GM23338 (cell line): ENCODE measurements at regions not wholly inside any gene's neighbourhood (a gene's known extent, or its start where the extent isn't known, plus 50 kb on each side); places are given as distances from the start of the nearest gene placed in this dataset.

Experiments used
- CREB1 ChIP-seq: fragments of 250-450 bp; sonication (Bioruptor Pico); IDR thresholded peaks from 2 replicates; pipeline ENCODE4 v1.5.0; 2020; ENCODE audit warnings: low read depth, mild to moderate bottlenecking, moderate library complexity
- EZH2 ChIP-seq: fragments of 200-600 bp; sonication (generic); IDR thresholded peaks from one replicate; pipeline ENCODE4 v1.8.0; 2017; ENCODE audit warnings: antibody characterized with exemption, mild to moderate bottlenecking, low read depth; ENCODE audit not compliant: unreplicated experiment
- EZH2phosphoT487 ChIP-seq: fragments of 200-600 bp; sonication (generic); IDR thresholded peaks from one replicate; pipeline ENCODE4 v1.8.1; 2018; ENCODE audit warnings: antibody characterized with exemption; ENCODE audit not compliant: unreplicated experiment
- NANOG ChIP-seq: IDR thresholded peaks from 2 replicates; pipeline ENCODE4 v1.6.1; 2016; ENCODE audit warnings: antibody characterized with exemption, borderline replicate concordance
- POLR2AphosphoS5 ChIP-seq: IDR thresholded peaks from 2 replicates; pipeline ENCODE4 v1.6.1; 2016; ENCODE audit warnings: antibody characterized with exemption, low read depth
- ZNF331 ChIP-seq: fragments of 250-450 bp; sonication (Bioruptor Pico); IDR thresholded peaks from 2 replicates; pipeline ENCODE4 v1.5.0; 2020; ENCODE audit warnings: low read depth, mild to moderate bottlenecking, moderate library complexity
- TF ChIP-seq, protein P1 (sequence below), 2 experiments: fragments of 200-600 bp in 1 of 2; sonication (generic) in 1 of 2; conservative IDR thresholded peaks; 2 replicates each; pipeline versions ENCODE4 v1.5.1 to v1.6.1; 2016 to 2017; ENCODE audit warnings: antibody characterized with exemption in 2 of 2, low read depth in 2 of 2, mild to moderate bottlenecking in 2 of 2, moderate library complexity in 1 of 2
- TF ChIP-seq, protein P2 (sequence below): IDR thresholded peaks from one replicate; pipeline ENCODE4 v1.6.1; 2018; ENCODE audit warnings: antibody characterized with exemption; ENCODE audit not compliant: unreplicated experiment

DNA sequence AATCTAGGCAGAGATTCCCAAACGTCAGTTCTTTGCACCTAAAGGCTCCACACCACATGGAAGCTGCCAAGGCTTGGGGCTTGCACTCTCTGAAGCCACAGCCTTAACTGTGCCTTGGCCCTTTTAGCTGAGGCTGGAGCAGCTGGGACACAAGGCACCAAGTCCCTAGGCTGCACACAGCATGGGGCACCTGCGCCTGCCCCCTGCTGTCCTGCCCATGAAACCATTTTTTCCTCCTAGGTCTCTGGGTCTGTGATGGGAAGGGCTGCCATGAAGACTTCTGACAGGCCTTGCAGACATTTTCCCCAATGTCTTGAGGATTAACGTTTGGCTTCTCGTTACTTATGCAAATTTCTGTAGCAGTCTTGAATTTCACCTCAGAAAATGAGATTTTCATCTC is 241.5 kb downstream of the OSR1 start:
- TF ChIP-seq, protein P1, sequence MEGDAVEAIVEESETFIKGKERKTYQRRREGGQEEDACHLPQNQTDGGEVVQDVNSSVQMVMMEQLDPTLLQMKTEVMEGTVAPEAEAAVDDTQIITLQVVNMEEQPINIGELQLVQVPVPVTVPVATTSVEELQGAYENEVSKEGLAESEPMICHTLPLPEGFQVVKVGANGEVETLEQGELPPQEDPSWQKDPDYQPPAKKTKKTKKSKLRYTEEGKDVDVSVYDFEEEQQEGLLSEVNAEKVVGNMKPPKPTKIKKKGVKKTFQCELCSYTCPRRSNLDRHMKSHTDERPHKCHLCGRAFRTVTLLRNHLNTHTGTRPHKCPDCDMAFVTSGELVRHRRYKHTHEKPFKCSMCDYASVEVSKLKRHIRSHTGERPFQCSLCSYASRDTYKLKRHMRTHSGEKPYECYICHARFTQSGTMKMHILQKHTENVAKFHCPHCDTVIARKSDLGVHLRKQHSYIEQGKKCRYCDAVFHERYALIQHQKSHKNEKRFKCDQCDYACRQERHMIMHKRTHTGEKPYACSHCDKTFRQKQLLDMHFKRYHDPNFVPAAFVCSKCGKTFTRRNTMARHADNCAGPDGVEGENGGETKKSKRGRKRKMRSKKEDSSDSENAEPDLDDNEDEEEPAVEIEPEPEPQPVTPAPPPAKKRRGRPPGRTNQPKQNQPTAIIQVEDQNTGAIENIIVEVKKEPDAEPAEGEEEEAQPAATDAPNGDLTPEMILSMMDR (conservative IDR thresholded peaks at IDR 0.05; ENCODE audit: low read depth in 2 of 2): no peak
- TF ChIP-seq EZH2 (no peak), EZH2phosphoT487 (no peak), POLR2AphosphoS5 (no peak), CREB1 (CRISPR knock-in tag) (no peak), ZNF331 (CRISPR knock-in tag) (no peak), NANOG (no peak)
- TF ChIP-seq, protein P2, sequence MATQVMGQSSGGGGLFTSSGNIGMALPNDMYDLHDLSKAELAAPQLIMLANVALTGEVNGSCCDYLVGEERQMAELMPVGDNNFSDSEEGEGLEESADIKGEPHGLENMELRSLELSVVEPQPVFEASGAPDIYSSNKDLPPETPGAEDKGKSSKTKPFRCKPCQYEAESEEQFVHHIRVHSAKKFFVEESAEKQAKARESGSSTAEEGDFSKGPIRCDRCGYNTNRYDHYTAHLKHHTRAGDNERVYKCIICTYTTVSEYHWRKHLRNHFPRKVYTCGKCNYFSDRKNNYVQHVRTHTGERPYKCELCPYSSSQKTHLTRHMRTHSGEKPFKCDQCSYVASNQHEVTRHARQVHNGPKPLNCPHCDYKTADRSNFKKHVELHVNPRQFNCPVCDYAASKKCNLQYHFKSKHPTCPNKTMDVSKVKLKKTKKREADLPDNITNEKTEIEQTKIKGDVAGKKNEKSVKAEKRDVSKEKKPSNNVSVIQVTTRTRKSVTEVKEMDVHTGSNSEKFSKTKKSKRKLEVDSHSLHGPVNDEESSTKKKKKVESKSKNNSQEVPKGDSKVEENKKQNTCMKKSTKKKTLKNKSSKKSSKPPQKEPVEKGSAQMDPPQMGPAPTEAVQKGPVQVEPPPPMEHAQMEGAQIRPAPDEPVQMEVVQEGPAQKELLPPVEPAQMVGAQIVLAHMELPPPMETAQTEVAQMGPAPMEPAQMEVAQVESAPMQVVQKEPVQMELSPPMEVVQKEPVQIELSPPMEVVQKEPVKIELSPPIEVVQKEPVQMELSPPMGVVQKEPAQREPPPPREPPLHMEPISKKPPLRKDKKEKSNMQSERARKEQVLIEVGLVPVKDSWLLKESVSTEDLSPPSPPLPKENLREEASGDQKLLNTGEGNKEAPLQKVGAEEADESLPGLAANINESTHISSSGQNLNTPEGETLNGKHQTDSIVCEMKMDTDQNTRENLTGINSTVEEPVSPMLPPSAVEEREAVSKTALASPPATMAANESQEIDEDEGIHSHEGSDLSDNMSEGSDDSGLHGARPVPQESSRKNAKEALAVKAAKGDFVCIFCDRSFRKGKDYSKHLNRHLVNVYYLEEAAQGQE: no peak
